DMS153 treated with DMSO at 0.1 percent for 48 hours (cell line): ENCODE measurements at regions not wholly inside any gene's neighbourhood (a gene's known extent, or its start where the extent isn't known, plus 50 kb on each side); places are given as distances from the start of the nearest gene placed in this dataset.
A peak's percentile ranks its signal among the peaks of the same experiment; 100 is the strongest.

ENCODE experiments used
- DNase-seq: peaks from one replicate; lab custom pipeline; 2025; ENCODE audit not compliant: unreplicated experiment; lab: John Stamatoyannopoulos, UW

- DNase-seq: no peak
Measured at GRCh38 chr3:177524742-177525141, 327.5 kb upstream of the TBL1XR1 start.

GRCh38 chr3:177525414-177525813 lies 328.1 kb upstream of the TBL1XR1 start:
- no peak for DNase-seq

- DNase-seq: no peak
Measured at GRCh38 chr3:177525987-177526712, 328.9 kb upstream of the TBL1XR1 start.

GRCh38 chr3:177527182-177527581 lies 329.9 kb upstream of the TBL1XR1 start:
- no peak for DNase-seq

GRCh38 chr3:177528306-177529070 lies 331.2 kb upstream of the TBL1XR1 start:
- no peak for DNase-seq

GRCh38 chr3:177529071-177529550 lies 331.8 kb upstream of the TBL1XR1 start:
- DNase-seq: no peak

GRCh38 chr3:177529716-177530335 lies 332.5 kb upstream of the TBL1XR1 start:
- DNase-seq: no peak

GRCh38 chr3:177530908-177531307 lies 333.6 kb upstream of the TBL1XR1 start:
- no peak for DNase-seq

- DNase-seq: no peak
Measured at GRCh38 chr3:177536873-177537272, 339.6 kb upstream of the TBL1XR1 start.

- DNase-seq: no peak
Measured at GRCh38 chr3:177537612-177538011, 340.3 kb upstream of the TBL1XR1 start.

GRCh38 chr3:177538048-177538749 lies 340.9 kb upstream of the TBL1XR1 start:
- DNase-seq: no peak

- peak; percentile 76 for DNase-seq
Measured at GRCh38 chr3:177538750-177539730, 341.8 kb upstream of the TBL1XR1 start.

GRCh38 chr3:177541541-177541940 lies 344.3 kb upstream of the TBL1XR1 start:
- DNase-seq: no peak

- DNase-seq: no peak
Measured at GRCh38 chr3:177545964-177546363, 348.7 kb upstream of the TBL1XR1 start.

- no peak for DNase-seq
Measured at GRCh38 chr3:177547711-177548350, 350.5 kb upstream of the TBL1XR1 start.

- DNase-seq: no peak
Measured at GRCh38 chr3:177550667-177551066, 353.4 kb upstream of the TBL1XR1 start.

GRCh38 chr3:177551431-177551836 lies 354.2 kb upstream of the TBL1XR1 start:
- DNase-seq: peak; percentile 31

- no peak for DNase-seq
Measured at GRCh38 chr3:177552051-177552450, 354.8 kb upstream of the TBL1XR1 start.

GRCh38 chr3:177553012-177553411 lies 355.7 kb upstream of the TBL1XR1 start:
- DNase-seq: no peak

- no peak for DNase-seq
Measured at GRCh38 chr3:177553579-177553978, 356.3 kb upstream of the TBL1XR1 start.
